ENCODE measurements at regions not wholly inside any gene's neighbourhood (a gene's known extent, or its start where the extent isn't known, plus 50 kb on each side); places are given as distances from the start of the nearest gene placed in this dataset.

DNA sequence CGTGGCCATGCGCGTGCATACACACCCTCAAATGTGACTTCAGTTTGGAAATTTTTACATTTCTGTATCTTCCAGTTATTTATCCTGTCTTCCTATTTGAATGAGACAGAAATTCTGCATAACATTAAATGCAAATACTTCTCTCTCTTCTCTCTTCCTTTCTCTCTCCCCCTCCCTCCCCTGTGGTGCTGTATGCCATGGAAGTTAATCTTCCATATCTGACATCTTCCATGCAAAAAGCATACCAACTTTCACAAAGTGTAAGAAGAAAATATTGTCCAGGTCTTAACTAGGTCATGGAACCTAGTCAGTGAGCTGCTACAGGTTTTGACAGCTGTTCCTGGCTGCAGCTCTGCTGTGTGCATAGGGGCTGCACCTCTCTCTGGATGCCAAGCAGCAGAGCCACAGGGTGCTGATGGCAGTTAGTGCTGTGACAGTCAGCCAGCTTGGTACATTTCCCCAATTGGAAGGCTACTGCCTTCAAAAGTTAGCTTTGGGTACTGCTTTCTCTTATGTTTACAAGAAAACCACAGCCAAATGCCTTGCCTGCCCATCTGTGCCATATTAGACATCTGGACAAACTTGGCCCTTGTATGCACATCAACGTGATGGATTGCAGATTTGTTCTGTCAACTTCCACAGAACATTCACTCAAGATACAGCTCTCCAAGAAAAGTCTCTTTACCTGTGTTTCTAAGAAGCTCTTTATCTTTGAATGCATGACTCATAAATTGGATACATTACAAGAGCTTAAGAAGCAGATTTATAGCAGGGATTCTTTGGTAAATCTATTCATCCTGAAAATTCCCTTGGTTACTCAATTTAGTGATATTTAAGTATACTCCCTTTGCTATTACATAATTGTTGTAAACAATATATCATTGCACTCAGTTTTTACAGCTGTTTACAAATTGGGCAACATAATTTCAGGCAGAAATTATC, 623.8 kb downstream of the EPHA5 start:
- no peak for DNase-seq (ENCODE audit: low spot score)
- in situ Hi-C loops (cut with MboI; ENCODE audit: low sequenced_read_pairs, unreplicated experiment), result no loop called here
- TF ChIP-seq, protein P1, sequence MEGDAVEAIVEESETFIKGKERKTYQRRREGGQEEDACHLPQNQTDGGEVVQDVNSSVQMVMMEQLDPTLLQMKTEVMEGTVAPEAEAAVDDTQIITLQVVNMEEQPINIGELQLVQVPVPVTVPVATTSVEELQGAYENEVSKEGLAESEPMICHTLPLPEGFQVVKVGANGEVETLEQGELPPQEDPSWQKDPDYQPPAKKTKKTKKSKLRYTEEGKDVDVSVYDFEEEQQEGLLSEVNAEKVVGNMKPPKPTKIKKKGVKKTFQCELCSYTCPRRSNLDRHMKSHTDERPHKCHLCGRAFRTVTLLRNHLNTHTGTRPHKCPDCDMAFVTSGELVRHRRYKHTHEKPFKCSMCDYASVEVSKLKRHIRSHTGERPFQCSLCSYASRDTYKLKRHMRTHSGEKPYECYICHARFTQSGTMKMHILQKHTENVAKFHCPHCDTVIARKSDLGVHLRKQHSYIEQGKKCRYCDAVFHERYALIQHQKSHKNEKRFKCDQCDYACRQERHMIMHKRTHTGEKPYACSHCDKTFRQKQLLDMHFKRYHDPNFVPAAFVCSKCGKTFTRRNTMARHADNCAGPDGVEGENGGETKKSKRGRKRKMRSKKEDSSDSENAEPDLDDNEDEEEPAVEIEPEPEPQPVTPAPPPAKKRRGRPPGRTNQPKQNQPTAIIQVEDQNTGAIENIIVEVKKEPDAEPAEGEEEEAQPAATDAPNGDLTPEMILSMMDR (IDR thresholded peaks at IDR 0.05; ENCODE audit: borderline replicate concordance, control extremely low read depth, extremely low read depth, insufficient read depth, missing control alignments), result no peak

GRCh38 chr4:65033899-65034298, 624.6 kb upstream of the TECRL start:
- TF ChIP-seq, protein P1 (IDR thresholded peaks at IDR 0.05; ENCODE audit: borderline replicate concordance, control extremely low read depth, extremely low read depth, insufficient read depth, missing control alignments), result no peak
- in situ Hi-C loops (cut with MboI; ENCODE audit: low sequenced_read_pairs, unreplicated experiment), result no loop called here

DNA sequence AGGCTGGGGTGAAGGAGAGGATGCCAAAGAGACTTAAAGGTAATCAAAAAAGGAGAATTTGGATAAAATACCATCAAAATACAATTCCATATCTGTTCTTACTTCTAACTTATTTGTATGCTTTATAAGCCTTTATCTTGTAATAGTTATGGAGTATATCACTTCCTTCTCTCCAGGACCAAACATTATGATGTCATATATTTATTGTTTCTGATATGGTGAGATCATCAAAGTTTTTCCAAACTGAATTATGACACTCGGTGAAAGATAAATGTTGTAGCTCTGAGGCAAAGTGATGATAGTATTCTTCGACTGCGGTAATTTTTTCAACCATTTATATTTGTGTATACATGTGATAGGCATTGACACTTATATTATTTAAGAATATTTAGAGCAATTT, 619.3 kb upstream of the TECRL start:
- TF ChIP-seq, protein P1 (IDR thresholded peaks at IDR 0.05; ENCODE audit: borderline replicate concordance, control extremely low read depth, extremely low read depth, insufficient read depth, missing control alignments), result no peak
- no peak for DNase-seq (ENCODE audit: low spot score)
- in situ Hi-C loops (cut with MboI; ENCODE audit: low sequenced_read_pairs, unreplicated experiment), result no loop called here

More at GRCh38 chr4:65033899-65034298, 624.6 kb upstream of the TECRL start:
- DNase-seq (ENCODE audit: low spot score), result no peak

DNA sequence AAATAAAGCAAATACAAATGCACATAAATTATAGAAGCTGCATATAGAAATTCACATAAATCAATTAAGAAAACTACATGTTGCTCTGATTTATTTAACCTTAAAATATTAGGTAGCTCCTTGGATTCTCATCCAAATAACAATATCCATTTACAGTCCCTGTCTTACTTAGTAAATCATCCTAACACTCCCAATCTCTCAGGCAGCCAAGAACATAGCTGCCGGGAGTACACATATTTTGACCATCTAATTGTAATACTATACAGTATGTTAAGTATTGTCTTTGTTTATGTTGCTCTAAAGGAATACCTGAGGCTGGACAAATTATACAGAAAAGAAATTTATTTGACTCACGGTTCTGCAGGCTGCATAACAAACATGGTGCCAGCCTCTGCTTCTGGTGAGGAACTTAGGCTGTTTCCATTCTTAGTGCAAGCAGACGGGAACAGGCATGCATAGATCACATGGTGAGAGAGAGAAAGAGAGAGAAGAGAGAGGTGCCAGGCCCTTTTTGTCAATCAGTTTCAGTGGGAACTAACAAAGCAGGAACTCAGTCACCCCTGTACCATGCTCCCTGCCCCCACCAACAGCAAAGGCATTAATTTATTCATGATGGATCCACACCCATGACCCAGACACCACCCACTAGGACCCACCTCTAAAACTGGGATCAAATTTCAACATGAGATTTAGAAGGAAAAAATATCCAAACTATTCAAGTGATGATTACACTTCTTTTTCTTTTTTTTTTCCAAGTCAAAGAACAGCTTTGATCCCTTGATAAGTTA, 614.8 kb upstream of the TECRL start:
- no peak for DNase-seq (ENCODE audit: low spot score)
- in situ Hi-C loops (cut with MboI; ENCODE audit: low sequenced_read_pairs, unreplicated experiment), result no loop called here
- TF ChIP-seq, protein P1 (IDR thresholded peaks at IDR 0.05; ENCODE audit: borderline replicate concordance, control extremely low read depth, extremely low read depth, insufficient read depth, missing control alignments), result no peak

GRCh38 chr4:65023081-65023480, 613.8 kb upstream of the TECRL start:
- DNase-seq (ENCODE audit: low spot score), result no peak
- in situ Hi-C loops (cut with MboI; ENCODE audit: low sequenced_read_pairs, unreplicated experiment), result no loop called here
- TF ChIP-seq, protein P1 (IDR thresholded peaks at IDR 0.05; ENCODE audit: borderline replicate concordance, control extremely low read depth, extremely low read depth, insufficient read depth, missing control alignments), result no peak

- in situ Hi-C loops (cut with MboI; ENCODE audit: low sequenced_read_pairs, unreplicated experiment), result no loop called here
- TF ChIP-seq, protein P1 (IDR thresholded peaks at IDR 0.05; ENCODE audit: borderline replicate concordance, control extremely low read depth, extremely low read depth, insufficient read depth, missing control alignments), result no peak
- DNase-seq (ENCODE audit: low spot score), result no peak
Observed at GRCh38 chr4:65021737-65022136, 612.5 kb upstream of the TECRL start.

Measured in GM13976 (cell line).